Activated CD8-positive, alpha-beta T cell treated with anti-CD3 and anti-CD28 coated beads, Interleukin-2, amount 10 ng/mL, durations not matched to agents 7 days and 5 days (primary cell): ENCODE measurements at regions not wholly inside any gene's neighbourhood (a gene's known extent, or its start where the extent isn't known, plus 50 kb on each side); places are given as distances from the start of the nearest gene placed in this dataset.

Source experiments
- ATAC-seq: fragments of 150-1000 bp; cut with Tn5 transposase; one replicate; pipeline ENCODE4 v1.10.0; 2021; ENCODE audit warnings: moderate library complexity
- CTCF ChIA-PET: fragments of 350-600 bp; sonication (Branson Sonifier 250); formaldehyde crosslinking; loops from one replicate; lab custom pipeline; 2021; ENCODE audit warnings: antibody characterized with exemption; lab: Charles Lee
- POLR2A ChIA-PET: fragments of 350-600 bp; sonication (Branson Sonifier 250); formaldehyde crosslinking; loops from one replicate; lab custom pipeline; 2021; ENCODE audit warnings: antibody characterized with exemption; lab: Charles Lee
- DNase-seq: peaks from one replicate; pipeline ENCODE4 v3.0.0-alpha.2; 2020
- H3K27ac Mint-ChIP-seq: one replicate; pipeline ENCODE4 v1.8.0; 2021; ENCODE audit warnings: mild to moderate bottlenecking, mixed read lengths
- H3K27me3 Mint-ChIP-seq: one replicate; pipeline ENCODE4 v1.8.0; 2021; ENCODE audit warnings: low read depth, mixed read lengths
- H3K36me3 Mint-ChIP-seq: one replicate; pipeline ENCODE4 v1.8.0; 2021; ENCODE audit warnings: low read depth, mixed read lengths
- H3K4me1 Mint-ChIP-seq: one replicate; pipeline ENCODE4 v1.8.0; 2021; ENCODE audit warnings: low read depth, mixed read lengths
- H3K4me3 Mint-ChIP-seq: one replicate; pipeline ENCODE4 v1.8.0; 2021; ENCODE audit warnings: mild to moderate bottlenecking, mixed read lengths
- H3K9me3 Mint-ChIP-seq: one replicate; pipeline ENCODE4 v1.8.0; 2022; ENCODE audit warnings: mixed read lengths; ENCODE audit not compliant: insufficient read depth

GRCh38 chr6:3944246-3944645 is 95.1 kb downstream of the FAM50B start:
- no peaks in the 10 kb centered on the region for H3K36me3 Mint-ChIP-seq
- peaks cover 29% of the 10 kb centered on the region for H3K27me3 Mint-ChIP-seq
- H3K27ac Mint-ChIP-seq: no peak overlapping the region
- ATAC-seq (no peak), DNase-seq (no peak)
- H3K4me3 Mint-ChIP-seq: no peak overlapping the region
- POLR2A ChIA-PET: no interaction called here
- CTCF ChIA-PET: interaction anchor here (0.7 to 1.1 kb wide), 2 partner anchors 34 to 77 kb away, joined by 3 read pairs; a partner anchor contains a TSS
- no peaks in the 10 kb centered on the region for H3K9me3 Mint-ChIP-seq
- no peaks in the 10 kb centered on the region for H3K4me1 Mint-ChIP-seq

DNA sequence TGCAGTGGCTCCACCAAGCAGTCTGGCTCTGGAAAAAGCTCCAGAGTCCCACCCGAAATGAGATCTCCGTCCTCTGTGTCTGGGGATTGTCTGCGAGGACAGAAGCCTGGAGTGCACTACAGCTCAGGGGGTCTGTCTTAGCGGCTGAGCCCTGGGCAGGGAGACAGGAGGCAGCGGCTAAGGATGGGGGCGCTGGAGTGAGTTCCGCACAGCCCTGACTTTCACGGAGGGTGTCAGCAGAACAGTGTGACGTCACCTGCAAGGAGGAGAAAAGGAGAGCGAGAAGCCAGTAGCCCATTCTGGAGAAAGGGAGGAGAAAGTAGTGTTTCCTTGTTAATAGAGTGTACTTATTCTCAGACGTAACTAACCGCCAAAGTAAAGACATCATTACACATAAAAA is 97.6 kb downstream of the FAM50B start:
- DNase-seq (no peak), ATAC-seq (no peak)
- no peaks in the 10 kb centered on the region for H3K36me3 Mint-ChIP-seq
- peaks cover 26% of the 10 kb centered on the region for H3K27me3 Mint-ChIP-seq
- ChIA-PET CTCF (no interaction called here), POLR2A (no interaction called here)
- H3K27ac Mint-ChIP-seq: no peak overlapping the region
- no peaks in the 10 kb centered on the region for H3K9me3 Mint-ChIP-seq
- no peaks in the 10 kb centered on the region for H3K4me1 Mint-ChIP-seq
- no peak overlapping the region for H3K4me3 Mint-ChIP-seq

GRCh38 chr6:3948866-3949265 is 99.7 kb downstream of the FAM50B start:
- ChIA-PET CTCF (no interaction called here), POLR2A (no interaction called here)
- no peaks in the 10 kb centered on the region for H3K4me1 Mint-ChIP-seq
- no peak overlapping the region for H3K4me3 Mint-ChIP-seq
- H3K27ac Mint-ChIP-seq: no peak overlapping the region
- ATAC-seq (no peak), DNase-seq (no peak)
- peaks cover 34% of the 10 kb centered on the region for H3K27me3 Mint-ChIP-seq
- H3K36me3 Mint-ChIP-seq: no peaks in the 10 kb centered on the region
- H3K9me3 Mint-ChIP-seq: no peaks in the 10 kb centered on the region

DNA sequence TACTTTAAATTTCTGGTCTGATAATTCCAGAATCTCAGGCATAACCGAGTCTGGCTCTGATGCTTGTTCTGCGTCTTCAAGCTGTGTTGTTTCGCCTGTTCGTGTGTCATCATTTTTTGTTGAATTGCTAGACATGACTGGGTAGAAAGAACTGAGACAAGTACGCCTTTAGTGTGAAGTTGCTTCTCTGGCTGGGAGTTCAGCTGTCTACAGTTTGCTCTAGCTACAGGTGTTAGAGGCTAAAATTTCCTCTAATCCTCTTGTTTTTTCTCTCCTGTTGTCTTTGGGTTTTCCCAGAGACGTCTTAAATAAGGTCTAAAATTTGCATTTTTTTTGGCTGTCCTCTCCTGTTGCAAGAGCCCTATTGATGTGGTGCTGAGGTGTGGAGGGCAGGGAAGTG is 100.3 kb downstream of the FAM50B start:
- no peak for DNase-seq
- POLR2A ChIA-PET: no interaction called here
- peaks cover 35% of the 10 kb centered on the region for H3K27me3 Mint-ChIP-seq
- no peak overlapping the region for H3K4me3 Mint-ChIP-seq
- CTCF ChIA-PET: no interaction called here
- ATAC-seq: no peak
- no peaks in the 10 kb centered on the region for H3K36me3 Mint-ChIP-seq
- H3K27ac Mint-ChIP-seq: no peak overlapping the region
- H3K9me3 Mint-ChIP-seq: no peaks in the 10 kb centered on the region
- H3K4me1 Mint-ChIP-seq: no peaks in the 10 kb centered on the region

- H3K4me3 Mint-ChIP-seq: no peak overlapping the region
- peaks cover 19% of the 10 kb centered on the region for H3K27me3 Mint-ChIP-seq
- peaks cover 5% of the 10 kb centered on the region for H3K4me1 Mint-ChIP-seq
- DNase-seq: no peak
- ChIA-PET POLR2A (interaction anchor here (1.2 kb wide), 1 partner anchor 22 kb away, joined by 3 read pairs; no protein-coding TSS in a partner anchor), CTCF (interaction anchor here (1.2 kb wide), 1 partner anchor 223 kb away, joined by 3 read pairs; no protein-coding TSS in a partner anchor)
- no peak overlapping the region for H3K27ac Mint-ChIP-seq
- peaks cover 3% of the 10 kb centered on the region for H3K9me3 Mint-ChIP-seq
- ATAC-seq: no peak
- H3K36me3 Mint-ChIP-seq: no peaks in the 10 kb centered on the region
Measured at GRCh38 chr6:3956054-3956453, 106.9 kb downstream of the FAM50B start.

DNA sequence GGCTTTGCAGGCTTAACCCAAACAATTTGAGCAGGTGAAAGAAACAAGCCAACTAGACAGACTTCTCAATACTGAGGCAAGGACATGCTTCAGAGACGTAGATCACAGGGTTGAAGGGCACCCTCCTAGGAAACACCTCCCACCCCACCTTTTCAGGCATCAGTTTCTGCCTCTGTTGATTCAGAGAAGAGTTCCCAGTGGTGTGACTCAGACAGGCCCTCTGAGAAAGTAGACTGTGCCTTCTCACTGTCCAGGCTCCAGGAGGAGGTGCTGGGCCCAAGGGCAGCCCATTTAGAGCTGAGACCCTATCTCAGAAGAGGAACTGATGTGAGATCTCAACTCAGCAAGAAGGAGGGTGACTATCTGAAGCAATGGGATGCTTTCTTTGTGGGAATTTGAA is 108.1 kb downstream of the FAM50B start:
- ChIA-PET POLR2A (no interaction called here), CTCF (no interaction called here)
- DNase-seq (no peak), ATAC-seq (no peak)
- peaks cover 19% of the 10 kb centered on the region for H3K27me3 Mint-ChIP-seq
- H3K27ac Mint-ChIP-seq: no peak overlapping the region
- no peak overlapping the region for H3K4me3 Mint-ChIP-seq
- H3K36me3 Mint-ChIP-seq: no peaks in the 10 kb centered on the region
- H3K4me1 Mint-ChIP-seq: peaks cover 5% of the 10 kb centered on the region
- peaks cover 3% of the 10 kb centered on the region for H3K9me3 Mint-ChIP-seq

- Mint-ChIP-seq H3K4me3 (no peak overlapping the region), H3K4me1 (peaks cover 5% of the 10 kb centered on the region), H3K9me3 (peaks cover 3% of the 10 kb centered on the region), H3K36me3 (no peaks in the 10 kb centered on the region), H3K27ac (no peak overlapping the region), H3K27me3 (peaks cover 14% of the 10 kb centered on the region)
- CTCF ChIA-PET: interaction anchor here (1.2 kb wide), 1 partner anchor 20 kb away, joined by 4 read pairs; no protein-coding TSS in a partner anchor
- no peak for ATAC-seq
- POLR2A ChIA-PET: no interaction called here
- DNase-seq: no peak
Measured at GRCh38 chr6:3958255-3958654, 109.1 kb downstream of the FAM50B start.

DNA sequence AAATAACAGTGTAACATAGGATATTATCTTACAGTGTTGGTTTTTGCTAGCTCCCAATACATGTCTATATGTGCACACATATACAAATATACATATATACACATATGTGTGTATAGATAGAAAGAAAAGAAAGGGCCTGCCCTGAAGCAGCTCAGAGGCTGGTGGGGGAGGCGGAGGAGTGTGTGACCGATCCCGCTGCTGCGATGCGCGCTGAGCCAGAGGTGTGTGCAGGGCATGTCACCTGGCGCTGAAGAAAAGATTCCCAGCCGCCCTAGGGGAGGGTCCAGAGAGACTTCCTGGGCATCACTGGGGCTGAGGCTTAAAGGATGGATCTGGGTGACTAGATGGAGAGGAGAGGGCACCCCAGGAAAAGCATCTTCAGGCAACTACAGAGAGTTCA is 110.2 kb downstream of the FAM50B start:
- H3K36me3 Mint-ChIP-seq: no peaks in the 10 kb centered on the region
- H3K4me3 Mint-ChIP-seq: no peak overlapping the region
- CTCF ChIA-PET: interaction anchor here (1.2 kb wide), 1 partner anchor 19 kb away, joined by 4 read pairs; no protein-coding TSS in a partner anchor
- ATAC-seq (no peak), DNase-seq (no peak)
- peaks cover 3% of the 10 kb centered on the region for H3K9me3 Mint-ChIP-seq
- H3K27ac Mint-ChIP-seq: no peak overlapping the region
- H3K27me3 Mint-ChIP-seq: peaks cover 3% of the 10 kb centered on the region
- POLR2A ChIA-PET: no interaction called here
- H3K4me1 Mint-ChIP-seq: peaks cover 5% of the 10 kb centered on the region

GRCh38 chr6:3960754-3961361 is 111.7 kb downstream of the FAM50B start:
- CTCF ChIA-PET: interaction anchor here (1.5 kb wide), 1 partner anchor 17 kb away, joined by 3 read pairs; no protein-coding TSS in a partner anchor
- ATAC-seq (no peak), DNase-seq (no peak)
- peaks cover under 1% of the 10 kb centered on the region for H3K27me3 Mint-ChIP-seq
- H3K36me3 Mint-ChIP-seq: no peaks in the 10 kb centered on the region
- H3K4me3 Mint-ChIP-seq: no peak overlapping the region
- no peak overlapping the region for H3K27ac Mint-ChIP-seq
- H3K4me1 Mint-ChIP-seq: peaks cover 5% of the 10 kb centered on the region
- peaks cover 3% of the 10 kb centered on the region for H3K9me3 Mint-ChIP-seq
- POLR2A ChIA-PET: no interaction called here

DNA sequence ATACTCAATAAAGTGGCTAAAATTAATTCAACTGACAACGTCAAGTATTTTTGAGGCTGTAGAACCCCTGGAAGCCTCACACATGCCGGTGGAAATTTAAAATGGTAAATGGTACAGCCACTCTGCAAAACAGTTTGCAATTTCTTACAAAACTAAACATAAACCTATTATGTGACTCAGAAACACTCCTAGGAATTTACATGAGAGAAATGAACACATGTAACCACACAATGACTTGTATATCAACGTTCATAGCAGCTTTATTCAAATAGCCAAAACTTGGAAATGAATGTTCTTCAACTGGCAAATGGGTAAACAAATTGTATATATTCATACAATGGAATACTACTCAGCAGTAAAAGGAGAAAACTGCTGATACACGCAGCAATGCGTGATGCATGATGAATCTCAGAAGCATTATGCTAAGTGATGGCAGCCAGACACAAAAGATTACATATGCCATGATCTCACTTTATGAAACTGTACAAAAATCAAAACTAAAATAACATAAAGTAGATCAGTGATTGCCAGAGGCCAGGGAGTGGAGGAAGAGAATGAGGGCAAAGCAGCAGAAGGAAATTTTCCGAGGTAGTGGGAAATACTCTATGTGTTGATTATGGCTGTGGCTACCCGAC is 112.5 kb downstream of the FAM50B start:
- H3K36me3 Mint-ChIP-seq: no peaks in the 10 kb centered on the region
- CTCF ChIA-PET: interaction anchor here (1.5 kb wide), 1 partner anchor 16 kb away, joined by 3 read pairs; no protein-coding TSS in a partner anchor
- H3K9me3 Mint-ChIP-seq: peaks cover 3% of the 10 kb centered on the region
- H3K27ac Mint-ChIP-seq: no peak overlapping the region
- DNase-seq (no peak), ATAC-seq (no peak)
- H3K27me3 Mint-ChIP-seq: no peaks in the 10 kb centered on the region
- H3K4me1 Mint-ChIP-seq: peaks cover 5% of the 10 kb centered on the region
- H3K4me3 Mint-ChIP-seq: no peak overlapping the region
- POLR2A ChIA-PET: no interaction called here

- peaks cover 3% of the 10 kb centered on the region for H3K9me3 Mint-ChIP-seq
- no peak for DNase-seq
- no peak for ATAC-seq
- ChIA-PET CTCF (interaction anchor here (1.5 kb wide), 1 partner anchor 16 kb away, joined by 3 read pairs; no protein-coding TSS in a partner anchor), POLR2A (no interaction called here)
- H3K36me3 Mint-ChIP-seq: no peaks in the 10 kb centered on the region
- H3K27ac Mint-ChIP-seq: no peak overlapping the region
- H3K4me1 Mint-ChIP-seq: peaks cover 5% of the 10 kb centered on the region
- no peaks in the 10 kb centered on the region for H3K27me3 Mint-ChIP-seq
- no peak overlapping the region for H3K4me3 Mint-ChIP-seq
Measured at GRCh38 chr6:3962291-3963280, 113.4 kb downstream of the FAM50B start.
